ENCODE measurements at regions not wholly inside any gene's neighbourhood (a gene's known extent, or its start where the extent isn't known, plus 50 kb on each side); places are given as distances from the start of the nearest gene placed in this dataset.

DNA sequence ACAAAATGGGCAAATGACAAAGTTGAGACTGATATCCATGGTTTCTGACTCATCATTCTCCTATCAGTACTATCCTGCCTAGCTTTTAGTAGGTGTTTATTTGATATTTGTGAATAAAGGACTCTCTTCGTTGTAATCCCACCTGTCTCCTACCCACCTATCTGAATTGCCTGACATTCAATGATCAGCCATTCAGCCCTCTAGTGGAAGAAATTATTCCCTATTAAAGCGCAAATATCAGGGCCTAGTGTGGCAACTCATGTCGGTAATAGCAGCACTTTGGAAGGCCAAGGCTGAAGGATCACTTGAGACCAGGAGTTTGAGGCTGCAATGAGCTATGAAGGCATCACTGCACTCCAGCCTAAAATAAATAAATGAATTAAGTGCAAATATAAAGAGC is 195.7 kb upstream of the SETMAR start:
- H3K9me2 ChIP-seq (ENCODE audit: insufficient read depth): no peaks in the 10 kb centered on the region
- H3K9me3 ChIP-seq (ENCODE audit: low read depth): peaks cover 3% of the 10 kb centered on the region
- H3K79me2 ChIP-seq (ENCODE audit: insufficient read depth): no peaks in the 10 kb centered on the region
- no peak overlapping the region for H3K4me3 ChIP-seq
- H3F3A ChIP-seq (ENCODE audit: insufficient read depth): no peaks in the 10 kb centered on the region
- no peaks in the 10 kb centered on the region for H4K20me1 ChIP-seq (ENCODE audit: insufficient read depth)
- no peaks in the 10 kb centered on the region for H3K27me3 ChIP-seq (replicated peaks; ENCODE audit: insufficient read depth)
- TF ChIP-seq EZH2 (IDR thresholded peaks at IDR 0.05; ENCODE audit: insufficient read depth, poor library complexity, severe bottlenecking) (no peak), EZH2phosphoT487 (IDR thresholded peaks at IDR 0.05; ENCODE audit: insufficient read depth, low read depth) (no peak)
- 39 to 41% methylated on average over 3 of the region's 3 CpGs for WGBS, 2 experiments (ENCODE audit: low coverage in 1 of 2, low lambda C conversion rate in 2 of 2, missing lambda C conversion rate in 2 of 2)
- H3K4me2 ChIP-seq (ENCODE audit: unreplicated experiment): no peak overlapping the region
- no peak for DNase-seq
- in situ Hi-C loops (cut with MboI): no loop called here
- no peak overlapping the region for H2AFZ ChIP-seq
- no peaks in the 10 kb centered on the region for H3K4me1 ChIP-seq (ENCODE audit: insufficient read depth)
- no peak overlapping the region for H3K9ac ChIP-seq
- H3K36me3 ChIP-seq (ENCODE audit: low read depth): no peaks in the 10 kb centered on the region
- no peak overlapping the region for H3K27ac ChIP-seq

DNA sequence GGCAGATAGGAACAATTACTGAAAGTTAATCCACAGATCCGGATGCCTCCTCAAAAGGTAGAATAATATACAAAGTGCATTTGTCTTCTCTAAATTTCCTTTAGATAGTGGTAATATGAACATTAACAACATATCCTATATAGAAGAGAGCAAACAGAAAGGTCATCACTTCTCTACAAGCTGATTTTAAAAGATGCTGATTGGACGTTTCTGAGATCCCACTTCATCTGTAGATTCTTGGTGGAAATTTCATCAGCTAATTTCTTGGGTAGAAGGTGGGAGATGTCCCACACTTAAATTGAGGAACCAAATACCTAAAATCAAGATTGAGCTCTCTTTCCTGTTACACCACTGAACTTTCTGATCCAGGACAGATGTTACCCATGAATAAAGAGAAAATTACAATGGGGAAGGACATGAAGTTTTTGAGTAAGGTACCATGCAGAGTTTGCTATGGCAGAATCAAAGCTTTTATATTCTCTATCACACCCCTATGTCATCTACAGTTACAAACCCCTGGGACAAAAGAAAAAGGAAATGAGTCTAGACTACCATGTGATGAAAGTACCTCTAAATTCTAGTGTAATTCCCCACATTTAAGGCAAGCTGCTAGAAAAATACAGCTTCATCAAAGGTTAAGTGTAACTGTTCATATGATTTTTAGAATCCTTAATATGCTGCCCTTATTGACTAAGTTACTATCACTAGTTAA is 189.2 kb upstream of the SETMAR start:
- Histone ChIP-seq H3F3A (ENCODE audit: insufficient read depth) (no peaks in the 10 kb centered on the region), H3K36me3 (ENCODE audit: low read depth) (no peaks in the 10 kb centered on the region), H3K4me1 (ENCODE audit: insufficient read depth) (no peaks in the 10 kb centered on the region), H3K4me2 (ENCODE audit: unreplicated experiment) (no peak overlapping the region), H3K9me2 (ENCODE audit: insufficient read depth) (no peaks in the 10 kb centered on the region), H3K27ac (no peak overlapping the region), H4K20me1 (ENCODE audit: insufficient read depth) (no peaks in the 10 kb centered on the region), H3K4me3 (no peak overlapping the region), H3K9me3 (ENCODE audit: low read depth) (no peaks in the 10 kb centered on the region), H3K79me2 (ENCODE audit: insufficient read depth) (no peaks in the 10 kb centered on the region), H2AFZ (no peak overlapping the region), H3K27me3 (replicated peaks; ENCODE audit: insufficient read depth) (no peaks in the 10 kb centered on the region), H3K9ac (no peak overlapping the region)
- DNase-seq: no peak
- no peak for TF ChIP-seq EZH2 (IDR thresholded peaks at IDR 0.05; ENCODE audit: insufficient read depth, poor library complexity, severe bottlenecking)
- no peak for TF ChIP-seq EZH2phosphoT487 (IDR thresholded peaks at IDR 0.05; ENCODE audit: insufficient read depth, low read depth)
- in situ Hi-C loops (cut with MboI): no loop called here
- 14 to 19% methylated on average over 2 of the region's 2 CpGs for WGBS, 2 experiments (ENCODE audit: low coverage in 1 of 2, low lambda C conversion rate in 2 of 2, missing lambda C conversion rate in 2 of 2)

DNA sequence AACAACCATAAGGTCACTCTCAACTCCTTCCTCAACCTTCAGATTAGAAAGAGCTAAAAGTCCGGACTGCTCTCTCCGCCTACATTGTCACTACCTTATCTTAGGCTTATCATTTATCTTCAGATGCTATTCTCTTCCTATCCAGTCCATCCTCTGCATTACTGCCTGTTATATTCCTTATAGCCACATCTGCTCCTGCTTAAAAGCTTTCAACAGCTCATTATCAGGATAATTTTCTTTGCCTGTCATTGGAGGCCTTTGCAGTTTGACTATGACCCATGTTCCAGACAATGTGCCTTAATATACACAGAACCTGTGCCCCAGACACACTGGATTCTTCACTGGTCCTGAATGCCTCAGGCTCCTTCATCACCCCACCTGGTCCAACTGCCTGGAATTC is 184.1 kb upstream of the SETMAR start:
- H3K9ac ChIP-seq: no peak overlapping the region
- no peak for DNase-seq
- TF ChIP-seq EZH2 (IDR thresholded peaks at IDR 0.05; ENCODE audit: insufficient read depth, poor library complexity, severe bottlenecking) (no peak), EZH2phosphoT487 (IDR thresholded peaks at IDR 0.05; ENCODE audit: insufficient read depth, low read depth) (no peak)
- H3F3A ChIP-seq (ENCODE audit: insufficient read depth): no peaks in the 10 kb centered on the region
- H3K9me2 ChIP-seq (ENCODE audit: insufficient read depth): no peaks in the 10 kb centered on the region
- no peaks in the 10 kb centered on the region for H3K9me3 ChIP-seq (ENCODE audit: low read depth)
- no peaks in the 10 kb centered on the region for H3K27me3 ChIP-seq (replicated peaks; ENCODE audit: insufficient read depth)
- H3K36me3 ChIP-seq (ENCODE audit: low read depth): no peaks in the 10 kb centered on the region
- H3K27ac ChIP-seq: no peak overlapping the region
- H3K79me2 ChIP-seq (ENCODE audit: insufficient read depth): no peaks in the 10 kb centered on the region
- WGBS, 2 experiments (ENCODE audit: low coverage in 1 of 2, low lambda C conversion rate in 2 of 2, missing lambda C conversion rate in 2 of 2): 27 to 30% methylated on average over 2 of the region's 2 CpGs
- H4K20me1 ChIP-seq (ENCODE audit: insufficient read depth): no peaks in the 10 kb centered on the region
- no peak overlapping the region for H3K4me3 ChIP-seq
- H3K4me1 ChIP-seq (ENCODE audit: insufficient read depth): no peaks in the 10 kb centered on the region
- H3K4me2 ChIP-seq (ENCODE audit: unreplicated experiment): no peak overlapping the region
- in situ Hi-C loops (cut with MboI): no loop called here
- H2AFZ ChIP-seq: no peak overlapping the region

DNA sequence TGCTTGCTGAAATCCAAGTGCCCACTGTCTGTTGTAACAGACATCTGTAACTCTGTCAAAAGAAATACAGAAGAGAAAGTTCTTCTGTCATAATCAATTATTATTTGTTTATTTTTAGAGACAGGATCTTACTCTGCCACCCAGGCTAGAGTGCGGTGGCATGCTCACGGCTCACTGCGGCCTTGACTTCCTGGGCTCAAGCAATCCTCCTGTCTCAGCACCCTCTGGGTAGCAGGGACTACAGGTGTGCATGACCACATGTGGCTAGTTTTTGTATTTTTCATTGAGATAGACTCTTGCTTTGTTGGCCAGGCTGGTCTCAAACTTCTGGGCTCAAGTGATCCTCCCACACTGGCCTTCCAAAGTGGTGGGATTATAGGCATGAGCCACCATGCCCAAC is 177.6 kb upstream of the SETMAR start:
- H3K4me1 ChIP-seq (ENCODE audit: insufficient read depth): no peaks in the 10 kb centered on the region
- no peaks in the 10 kb centered on the region for H4K20me1 ChIP-seq (ENCODE audit: insufficient read depth)
- H3K79me2 ChIP-seq (ENCODE audit: insufficient read depth): no peaks in the 10 kb centered on the region
- WGBS, 2 experiments (ENCODE audit: low coverage in 1 of 2, low lambda C conversion rate in 2 of 2, missing lambda C conversion rate in 2 of 2): 50 to 57% methylated on average over 3 of the region's 3 CpGs
- H3K27me3 ChIP-seq (replicated peaks; ENCODE audit: insufficient read depth): no peaks in the 10 kb centered on the region
- no peaks in the 10 kb centered on the region for H3F3A ChIP-seq (ENCODE audit: insufficient read depth)
- H3K4me3 ChIP-seq: no peak overlapping the region
- DNase-seq: no peak
- no peak overlapping the region for H3K4me2 ChIP-seq (ENCODE audit: unreplicated experiment)
- H3K9me3 ChIP-seq (ENCODE audit: low read depth): no peaks in the 10 kb centered on the region
- H3K9me2 ChIP-seq (ENCODE audit: insufficient read depth): no peaks in the 10 kb centered on the region
- no peaks in the 10 kb centered on the region for H3K36me3 ChIP-seq (ENCODE audit: low read depth)
- no peak for TF ChIP-seq EZH2phosphoT487 (IDR thresholded peaks at IDR 0.05; ENCODE audit: insufficient read depth, low read depth)
- no peak for TF ChIP-seq EZH2 (IDR thresholded peaks at IDR 0.05; ENCODE audit: insufficient read depth, poor library complexity, severe bottlenecking)
- no peak overlapping the region for H3K9ac ChIP-seq
- no peak overlapping the region for H3K27ac ChIP-seq
- H2AFZ ChIP-seq: no peak overlapping the region
- in situ Hi-C loops (cut with MboI): no loop called here

All from GM23248 (cell line).